ENCODE measurements at regions not wholly inside any gene's neighbourhood (a gene's known extent, or its start where the extent isn't known, plus 50 kb on each side); places are given as distances from the start of the nearest gene placed in this dataset.

DNA sequence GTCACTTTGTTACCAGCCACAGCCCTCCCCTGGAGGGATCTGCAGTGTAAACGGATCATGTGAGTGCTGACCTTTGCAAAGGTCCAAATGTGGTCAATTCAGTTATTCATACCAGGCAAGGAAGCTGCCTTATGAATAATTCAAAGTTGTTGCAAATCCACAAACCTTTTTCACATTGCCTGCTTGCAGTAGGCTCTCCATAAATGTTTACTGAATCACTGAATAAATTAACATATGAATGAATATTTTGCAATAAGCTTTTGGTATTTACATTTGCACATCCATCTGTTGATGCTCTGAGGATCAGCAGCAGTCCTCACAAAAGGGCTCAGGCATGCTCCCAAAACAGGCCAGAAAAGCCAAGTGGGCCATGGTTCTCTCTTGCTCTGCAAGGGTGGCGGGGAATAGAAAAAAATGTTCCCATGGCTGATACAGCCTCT lies 156.8 kb downstream of the VAPA start:
- no peak for DNase-seq (ENCODE audit: extremely low read depth in 1 of 11, low read depth in 9 of 11, low spot score in 4 of 11)

DNA sequence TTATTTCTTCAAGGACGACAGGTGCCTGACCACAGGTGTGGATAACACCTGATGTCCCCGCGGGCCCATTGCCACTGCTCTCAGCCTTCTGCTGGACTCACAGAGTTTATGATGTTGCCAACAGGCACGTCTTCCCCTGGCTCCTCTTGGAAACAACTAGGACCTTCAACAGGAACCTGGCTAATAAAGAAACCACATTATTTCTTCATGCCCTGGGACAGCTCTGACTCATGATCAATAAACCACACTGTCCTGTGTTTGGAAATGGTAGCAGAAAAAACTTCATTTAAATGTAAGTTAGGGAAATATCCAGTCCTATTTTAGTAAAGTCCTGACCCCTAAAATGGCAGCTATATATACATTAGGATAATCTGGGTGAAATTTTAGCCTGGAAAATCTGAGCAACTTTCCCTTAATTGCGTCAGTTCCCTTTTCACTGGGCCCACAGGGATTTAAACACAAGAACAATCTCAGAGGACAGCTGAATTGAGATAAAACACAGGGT lies 158.9 kb downstream of the VAPA start:
- DNase-seq (ENCODE audit: extremely low read depth in 1 of 11, low read depth in 9 of 11, low spot score in 4 of 11): no peak

DNA sequence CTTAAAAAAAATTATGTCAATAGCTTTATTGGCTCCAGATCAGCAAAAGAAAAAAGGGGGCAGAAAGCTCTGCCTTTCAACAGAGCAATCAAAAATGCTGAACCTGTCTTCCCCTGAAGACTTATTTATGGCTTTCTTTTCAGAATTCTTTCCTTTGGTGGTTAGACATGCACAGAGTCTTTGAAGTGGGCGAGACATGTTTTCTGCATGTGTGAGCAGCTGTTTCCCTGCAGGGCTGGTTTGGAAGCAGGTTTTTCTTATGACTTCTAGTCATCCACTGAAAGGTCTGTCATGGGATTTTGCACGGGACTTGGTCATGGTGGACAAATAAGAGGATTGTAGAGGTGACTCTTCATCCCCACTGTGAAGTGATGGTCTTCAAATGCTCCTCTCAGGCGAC lies 160.3 kb downstream of the VAPA start:
- DNase-seq (ENCODE audit: extremely low read depth in 1 of 11, low read depth in 9 of 11, low spot score in 4 of 11): no peak

DNA sequence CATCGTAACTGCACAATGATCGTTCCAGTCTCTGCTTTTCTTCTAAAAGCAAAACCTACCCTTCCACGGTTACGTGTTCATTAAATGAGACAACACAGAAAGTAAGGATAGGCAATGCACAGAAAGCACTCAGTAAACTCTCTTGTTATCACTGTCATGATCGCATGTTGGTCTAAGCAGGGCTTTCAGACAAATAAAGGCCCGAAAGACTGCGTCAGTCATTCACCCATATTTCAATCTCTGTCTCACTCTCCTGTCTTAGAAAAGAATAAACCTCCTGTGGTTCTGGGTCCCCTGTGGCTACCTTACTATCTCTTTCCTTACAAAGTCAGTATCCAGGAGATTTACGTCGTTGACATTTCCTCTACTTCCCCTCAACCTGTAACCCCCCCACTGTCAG lies 160.9 kb downstream of the VAPA start:
- no peak for DNase-seq (ENCODE audit: extremely low read depth in 1 of 11, low read depth in 9 of 11, low spot score in 4 of 11)

DNA sequence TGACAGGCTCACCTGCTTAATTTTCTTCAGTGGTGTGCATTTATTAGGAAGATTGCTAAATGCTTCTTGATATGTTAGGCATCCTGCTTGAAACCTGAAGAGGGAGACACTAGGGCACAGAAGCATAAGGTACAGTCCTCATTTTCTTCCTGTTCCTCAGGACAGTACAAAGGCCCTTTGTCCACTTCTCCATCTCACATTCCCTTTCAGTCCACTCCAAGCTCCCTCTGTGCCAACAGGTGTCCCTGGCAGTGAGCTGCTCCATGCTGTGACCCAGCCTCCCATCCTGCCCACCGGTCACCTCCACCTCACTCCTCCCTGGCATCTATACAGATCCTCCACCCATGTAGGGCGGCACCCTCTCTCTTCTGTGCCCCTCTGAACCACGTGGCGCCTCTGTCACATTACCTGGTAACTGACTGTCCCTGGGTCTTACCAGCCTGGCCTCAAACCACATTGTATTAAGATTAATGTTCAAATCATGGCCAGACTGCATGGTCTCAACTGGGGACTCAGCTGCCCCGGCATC lies 162.8 kb downstream of the VAPA start:
- no peak for DNase-seq (ENCODE audit: extremely low read depth in 1 of 11, low read depth in 9 of 11, low spot score in 4 of 11)

DNA sequence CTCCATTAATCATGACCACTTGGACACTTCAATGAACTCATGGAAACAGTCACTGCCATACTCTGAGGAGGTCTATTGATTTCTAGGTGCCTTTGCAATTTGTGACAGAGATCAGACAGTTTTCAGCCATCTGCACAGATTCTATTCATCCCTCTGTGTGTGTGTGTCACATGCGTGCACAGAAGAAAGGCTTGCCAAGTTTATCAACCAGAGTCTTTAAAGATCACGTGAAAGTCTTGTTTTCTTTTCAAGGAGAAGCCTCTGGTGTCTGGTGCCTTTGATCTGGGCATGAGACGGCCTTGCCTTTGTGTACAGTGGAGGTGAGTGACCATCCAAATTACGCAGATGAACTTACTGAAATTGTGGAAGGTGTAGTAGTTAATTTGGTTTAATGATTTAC lies 164.2 kb downstream of the VAPA start:
- DNase-seq (ENCODE audit: extremely low read depth in 1 of 11, low read depth in 9 of 11, low spot score in 4 of 11): no peak

DNA sequence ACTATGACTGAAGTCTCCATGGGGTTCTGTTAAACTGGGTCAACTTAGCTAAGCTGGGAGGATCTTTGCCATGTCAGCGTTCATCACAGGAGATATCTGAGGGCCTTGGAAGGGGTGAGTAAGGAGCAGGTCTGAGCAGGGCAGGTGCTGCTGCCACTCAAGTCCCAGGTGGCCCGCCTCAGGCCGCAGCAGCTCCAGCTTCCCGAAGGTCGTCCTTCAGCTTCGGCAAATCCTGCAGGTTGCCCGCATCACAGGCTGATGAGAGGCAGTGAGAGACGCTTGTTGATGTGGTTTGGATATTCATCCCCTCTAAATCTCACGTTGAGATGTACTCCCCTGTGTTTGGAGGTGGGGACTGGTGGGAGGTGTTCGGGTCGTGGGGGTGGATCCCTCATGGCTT lies 166.6 kb downstream of the VAPA start:
- DNase-seq (ENCODE audit: extremely low read depth in 1 of 11, low read depth in 9 of 11, low spot score in 4 of 11): no peak

DNA sequence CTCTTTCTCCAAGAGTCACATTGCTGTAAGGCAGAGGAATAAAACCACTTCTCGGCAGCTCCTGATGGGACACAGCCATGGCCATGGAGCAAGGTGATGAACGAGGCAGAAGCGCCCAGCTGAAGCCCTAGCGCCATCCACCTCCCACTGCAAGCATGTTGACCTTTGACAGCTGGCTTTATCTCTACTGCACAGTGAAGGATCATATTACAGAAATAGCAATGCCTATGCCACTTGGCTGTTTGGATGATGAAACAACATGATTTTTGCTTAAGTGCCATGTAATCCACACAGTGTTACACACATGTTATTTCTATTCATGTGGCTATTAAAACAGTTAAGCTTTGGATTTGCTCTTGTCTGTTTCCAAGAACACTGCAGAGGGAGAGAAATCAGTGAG lies 167.7 kb downstream of the VAPA start:
- peak in 1 of 11 donors; percentile 22 for DNase-seq (ENCODE audit: extremely low read depth in 1 of 11, low read depth in 9 of 11, low spot score in 4 of 11)

DNA sequence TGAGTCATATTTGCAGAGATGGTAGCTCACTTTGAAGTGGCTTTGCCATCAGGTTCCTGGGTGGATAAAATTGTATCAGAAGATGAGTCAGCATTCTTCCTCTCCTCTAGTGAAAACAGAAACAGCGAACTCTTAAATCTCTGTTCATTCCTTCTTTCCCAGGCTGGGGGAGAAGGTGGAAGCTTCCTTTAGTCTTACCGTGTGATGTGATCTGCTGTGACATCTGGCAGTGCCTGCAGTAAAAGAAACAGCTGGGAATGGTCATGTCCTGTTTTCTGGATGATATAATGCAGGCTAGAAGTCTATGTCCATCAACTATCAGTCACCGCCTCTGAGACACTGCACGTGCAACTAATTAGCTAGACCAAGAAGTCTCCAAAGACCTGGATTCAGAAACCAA lies 171.6 kb downstream of the VAPA start:
- no peak for DNase-seq (ENCODE audit: extremely low read depth in 1 of 11, low read depth in 9 of 11, low spot score in 4 of 11)

DNA sequence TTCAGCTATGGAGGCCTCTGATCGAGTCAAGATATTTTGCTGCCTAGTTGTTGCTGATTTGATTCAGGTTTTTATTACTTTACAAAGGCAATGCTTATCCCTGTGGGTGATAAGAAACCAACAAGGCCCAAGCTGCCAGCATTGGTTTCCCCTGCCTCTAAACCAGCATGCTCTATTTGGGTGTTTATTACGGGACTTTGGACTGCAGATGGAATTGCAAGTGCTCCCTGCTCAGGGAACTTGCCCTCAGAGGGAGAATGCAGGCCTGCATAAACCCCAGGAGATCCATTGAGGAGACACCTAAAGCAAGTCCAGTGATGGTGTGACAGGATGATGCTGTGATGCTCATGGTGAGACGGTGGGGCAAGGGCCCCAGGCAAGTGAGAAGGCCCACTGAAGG lies 172.1 kb downstream of the VAPA start:
- no peak for DNase-seq (ENCODE audit: extremely low read depth in 1 of 11, low read depth in 9 of 11, low spot score in 4 of 11)

DNA sequence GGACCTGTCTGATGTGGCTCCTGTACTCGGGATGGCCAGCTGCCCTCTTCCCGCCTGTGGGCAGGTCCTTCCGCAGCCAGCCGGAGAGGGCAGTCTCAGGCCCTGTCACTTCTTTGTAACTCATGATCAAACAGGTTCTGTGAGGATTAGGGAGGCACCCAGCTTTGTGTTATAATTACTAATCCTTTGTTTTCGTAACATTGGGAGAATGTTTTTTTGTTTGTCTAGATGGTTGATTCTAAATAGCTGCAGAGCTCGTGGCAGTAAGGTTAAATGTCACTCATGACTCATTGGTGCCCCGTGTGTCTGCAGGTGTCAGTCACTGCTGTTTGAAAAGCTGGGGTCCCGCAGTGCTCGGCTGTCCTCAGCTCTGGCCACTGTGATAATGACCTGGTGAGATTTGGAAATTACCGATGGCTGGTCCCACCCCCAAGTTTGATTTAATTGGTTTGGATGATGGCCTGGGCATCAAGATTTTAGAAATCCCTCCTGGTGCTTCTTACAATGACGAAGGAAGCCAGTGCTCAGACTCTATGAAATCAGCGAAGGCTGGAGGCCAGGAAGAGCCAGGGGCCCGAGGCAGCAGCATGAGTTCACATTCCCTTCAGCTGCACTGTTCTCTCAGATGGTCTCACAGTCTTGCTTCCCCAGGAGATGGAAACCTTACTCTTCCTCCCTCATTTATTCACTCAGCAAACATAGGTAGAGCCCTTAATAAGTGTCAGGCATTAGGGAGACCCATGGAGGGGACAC lies 172.8 kb downstream of the VAPA start:
- no peak for DNase-seq (ENCODE audit: extremely low read depth in 1 of 11, low read depth in 9 of 11, low spot score in 4 of 11)

DNA sequence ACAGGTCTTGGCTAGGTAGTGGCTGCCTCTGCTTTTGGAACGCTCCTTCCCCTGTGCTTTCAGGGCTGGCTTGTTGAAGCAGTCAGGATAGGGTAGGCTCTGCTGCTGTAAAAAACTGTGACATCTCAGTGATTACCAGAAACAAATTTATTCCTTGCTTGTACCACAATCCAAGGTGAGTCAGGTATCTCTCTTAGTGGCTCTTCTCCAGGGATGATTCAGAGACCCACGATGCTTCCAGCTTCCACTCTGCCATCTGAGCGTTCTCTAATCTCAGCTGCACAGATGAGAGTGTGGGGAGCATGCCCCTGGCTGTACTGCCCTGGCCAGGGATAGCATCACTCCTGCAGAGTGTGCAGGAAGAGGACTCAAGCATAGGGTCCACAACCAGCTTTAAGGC lies 174.9 kb downstream of the VAPA start:
- no peak for DNase-seq (ENCODE audit: extremely low read depth in 1 of 11, low read depth in 9 of 11, low spot score in 4 of 11)

DNA sequence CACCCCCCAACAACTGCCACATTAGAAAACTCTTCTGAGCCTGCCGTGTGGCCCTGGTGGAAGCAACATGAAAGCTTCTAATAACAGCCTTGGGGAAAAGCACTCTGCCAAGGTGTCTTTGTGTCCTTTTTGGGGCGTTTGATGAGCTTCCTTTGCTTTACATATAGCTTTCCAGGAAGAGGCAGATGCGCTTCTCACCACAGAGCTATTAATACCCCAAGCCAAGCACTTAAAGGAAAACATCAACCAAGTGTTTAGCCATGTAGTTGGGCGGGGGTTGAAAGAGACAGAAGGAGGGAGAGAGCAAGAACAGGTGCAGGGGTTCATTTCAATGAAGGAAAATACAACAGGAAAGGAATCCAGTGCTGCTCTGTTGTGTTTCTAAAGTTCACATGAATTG lies 176.1 kb downstream of the VAPA start:
- DNase-seq (ENCODE audit: extremely low read depth in 1 of 11, low read depth in 9 of 11, low spot score in 4 of 11): no peak

DNA sequence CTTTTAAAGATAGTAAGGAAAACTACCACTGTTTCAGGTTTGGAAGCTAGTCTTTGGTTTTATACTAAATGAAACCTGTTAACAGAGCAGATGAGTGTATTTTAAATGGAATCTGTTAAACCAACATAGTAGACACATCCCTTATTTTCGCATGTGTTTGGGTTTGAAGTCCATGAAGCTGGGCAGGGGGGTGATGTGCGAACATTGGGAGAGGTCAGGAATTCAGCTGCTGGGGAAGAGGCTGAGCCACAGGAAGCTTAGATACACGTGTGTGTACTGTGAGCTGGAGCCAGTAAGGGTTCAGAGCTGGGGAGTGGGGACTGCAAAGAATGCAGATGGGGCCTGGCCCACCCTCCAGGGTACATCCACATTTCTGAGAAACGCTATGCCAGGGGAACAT lies 176.9 kb downstream of the VAPA start:
- DNase-seq (ENCODE audit: extremely low read depth in 1 of 11, low read depth in 9 of 11, low spot score in 4 of 11): no peak

DNA sequence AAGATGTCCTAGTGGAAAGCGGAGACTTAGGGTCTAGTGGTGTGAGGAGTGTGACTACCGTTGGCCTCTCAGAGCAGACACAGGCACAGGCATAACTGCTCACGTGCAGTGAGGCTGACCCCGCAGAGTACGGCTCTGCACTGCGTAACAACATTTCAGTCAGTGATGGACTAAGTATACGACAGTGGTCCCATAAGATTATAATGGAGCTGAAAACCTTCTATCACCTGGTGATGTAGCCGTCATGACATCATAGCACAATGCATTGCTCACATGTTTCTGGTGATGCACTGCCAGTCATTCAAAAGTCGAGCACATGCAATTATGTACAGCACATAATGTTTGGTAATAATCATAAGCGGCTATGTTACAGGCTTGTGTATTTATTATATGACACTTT lies 179.6 kb downstream of the VAPA start:
- DNase-seq (ENCODE audit: extremely low read depth in 1 of 11, low read depth in 9 of 11, low spot score in 4 of 11): no peak

DNA sequence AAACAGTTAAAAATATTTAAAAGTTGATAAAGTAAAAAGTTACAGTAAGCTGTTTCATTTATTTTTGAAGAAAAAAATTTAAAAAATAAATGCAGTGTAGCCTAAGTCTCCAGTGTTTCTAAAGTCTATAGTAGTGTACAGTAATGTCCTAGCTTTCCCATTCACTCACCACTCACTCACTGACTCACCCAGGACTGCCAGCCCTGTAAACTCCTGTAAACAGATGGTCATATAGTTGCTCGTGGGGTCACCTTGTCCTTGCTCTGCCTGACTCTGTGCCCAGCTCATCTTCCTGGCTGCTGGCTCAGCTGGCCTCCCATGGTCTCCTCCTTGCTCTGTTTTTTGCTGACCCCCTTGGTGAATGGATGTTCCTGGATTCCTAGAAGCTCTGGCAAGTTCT lies 180.3 kb downstream of the VAPA start:
- DNase-seq (ENCODE audit: extremely low read depth in 1 of 11, low read depth in 9 of 11, low spot score in 4 of 11): no peak

DNA sequence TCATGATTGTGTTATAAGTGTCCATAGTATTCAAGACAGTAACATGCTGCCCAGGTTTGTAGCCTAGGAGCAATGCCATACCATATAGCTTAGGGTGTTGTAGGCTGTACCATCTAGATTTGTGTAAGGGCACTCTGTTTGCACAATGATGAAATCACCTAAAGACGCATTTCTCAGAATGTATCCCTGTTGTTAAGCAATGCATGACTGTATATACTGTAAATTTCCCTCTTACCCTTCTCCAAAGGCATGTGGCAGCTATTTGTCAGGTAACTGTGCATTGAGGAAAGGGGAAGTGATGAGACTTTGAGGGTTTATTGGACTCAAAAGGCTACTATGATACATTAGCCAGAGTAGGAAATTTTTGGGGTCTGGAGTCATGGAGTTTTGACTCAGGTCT lies 180.8 kb downstream of the VAPA start:
- no peak for DNase-seq (ENCODE audit: extremely low read depth in 1 of 11, low read depth in 9 of 11, low spot score in 4 of 11)

DNA sequence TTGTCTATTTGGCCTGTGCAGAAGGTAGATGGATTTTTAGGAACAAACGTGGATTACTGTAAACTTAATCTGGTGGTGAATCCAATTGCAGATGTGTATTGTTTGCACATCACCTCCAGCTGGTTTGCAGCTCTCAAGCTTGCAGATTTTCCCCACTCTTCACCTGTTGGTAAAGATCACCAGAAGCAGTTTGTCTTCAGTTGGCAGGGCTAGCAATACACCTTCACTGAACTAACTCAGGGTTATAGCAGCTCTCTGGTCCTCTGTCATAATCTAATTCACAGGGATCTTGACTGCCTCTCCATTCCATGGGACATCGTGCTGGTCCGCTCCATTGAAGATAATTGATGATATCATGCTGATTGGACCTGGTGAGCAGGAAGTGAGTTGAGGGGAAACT lies 181.5 kb downstream of the VAPA start:
- DNase-seq (ENCODE audit: extremely low read depth in 1 of 11, low read depth in 9 of 11, low spot score in 4 of 11): no peak

DNA sequence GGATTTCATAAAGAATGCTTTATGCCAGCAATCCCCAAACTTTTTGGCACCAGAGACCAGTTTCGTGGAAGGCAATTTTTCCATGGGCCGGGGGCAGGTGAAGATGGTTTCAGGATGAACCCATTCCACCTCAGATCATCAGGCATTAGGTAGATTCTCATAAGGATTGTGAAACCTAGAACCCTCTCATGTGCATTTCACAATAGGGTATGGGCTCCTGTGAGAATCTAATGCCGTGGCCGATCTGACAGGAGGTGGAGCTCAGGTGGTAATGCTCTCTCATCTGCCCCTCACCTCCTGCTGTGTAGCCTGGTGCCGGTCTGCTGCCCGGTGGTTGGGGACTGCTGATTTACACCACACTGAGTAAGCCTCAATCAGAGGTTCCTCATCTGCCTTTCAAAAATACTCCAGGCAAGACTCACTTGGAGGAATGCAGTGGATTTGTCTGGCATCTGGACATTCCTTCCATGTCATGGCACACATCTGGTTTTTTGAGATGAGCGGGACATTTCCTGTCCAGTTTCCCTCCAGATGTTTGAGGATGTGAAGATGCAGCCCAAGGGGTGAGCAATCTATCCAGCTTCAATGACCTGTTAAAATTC lies 185.8 kb downstream of the VAPA start:
- no peak for DNase-seq (ENCODE audit: extremely low read depth in 1 of 11, low read depth in 9 of 11, low spot score in 4 of 11)

DNA sequence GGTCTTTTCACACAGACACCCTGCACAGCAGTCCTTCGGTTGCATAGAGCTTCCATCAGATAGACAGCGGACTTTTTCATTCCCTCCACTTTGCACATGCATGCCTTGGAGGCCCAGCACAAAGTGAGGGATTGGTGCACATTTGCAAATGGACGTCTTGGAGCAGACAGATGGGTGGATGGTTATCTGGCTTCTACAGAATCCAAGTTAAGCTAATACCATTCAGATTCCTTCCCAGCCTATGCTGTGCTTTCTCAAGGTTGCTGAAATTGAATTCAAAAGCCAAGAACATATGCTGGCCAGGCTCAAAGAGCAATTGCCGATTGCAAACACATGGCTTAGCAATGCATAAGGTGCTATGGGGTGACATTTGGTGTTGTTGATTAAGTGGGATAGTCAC lies 186.4 kb downstream of the VAPA start:
- no peak for DNase-seq (ENCODE audit: extremely low read depth in 1 of 11, low read depth in 9 of 11, low spot score in 4 of 11)
